GF-D8 (cell line): ENCODE measurements at regions not wholly inside any gene's neighbourhood (a gene's known extent, or its start where the extent isn't known, plus 50 kb on each side); places are given as distances from the start of the nearest gene placed in this dataset.

Source experiments
- DNase-seq: peaks from one replicate; lab custom pipeline; 2025; lab: John Stamatoyannopoulos, UW

DNA sequence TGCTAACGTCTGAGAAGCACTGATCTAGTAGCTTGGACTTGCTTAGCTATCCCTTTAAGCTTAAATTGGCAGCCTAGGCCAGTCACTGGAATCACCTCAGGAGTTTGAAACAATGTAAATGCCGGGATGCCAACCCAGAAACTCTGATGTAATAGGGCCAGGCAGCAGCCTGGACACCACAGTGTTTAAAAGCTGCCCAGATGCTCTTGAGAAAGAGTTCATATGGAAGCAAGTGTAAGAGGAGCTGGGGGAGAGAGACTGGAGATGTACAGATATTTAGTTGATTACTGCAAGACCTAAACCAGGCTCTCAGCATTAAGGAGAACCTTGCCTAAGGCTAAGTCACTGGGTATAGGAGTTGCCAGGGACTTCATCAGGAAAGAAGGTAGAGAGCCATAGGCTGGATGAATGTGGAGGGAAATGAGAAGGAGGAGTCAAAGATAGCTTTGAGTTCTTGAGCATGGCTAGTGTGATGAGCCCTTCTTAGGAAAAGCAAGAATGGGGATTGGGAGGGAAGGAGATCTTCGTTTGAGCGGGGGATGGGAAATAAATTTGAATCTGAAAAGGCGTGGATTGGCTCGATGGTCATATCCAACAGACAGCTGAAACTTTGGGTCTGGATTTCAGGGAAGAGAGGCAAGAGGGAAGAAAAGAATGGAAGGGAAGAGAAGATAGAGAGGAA is 392.9 kb upstream of the WWC1 start:
- no peak for DNase-seq

DNA sequence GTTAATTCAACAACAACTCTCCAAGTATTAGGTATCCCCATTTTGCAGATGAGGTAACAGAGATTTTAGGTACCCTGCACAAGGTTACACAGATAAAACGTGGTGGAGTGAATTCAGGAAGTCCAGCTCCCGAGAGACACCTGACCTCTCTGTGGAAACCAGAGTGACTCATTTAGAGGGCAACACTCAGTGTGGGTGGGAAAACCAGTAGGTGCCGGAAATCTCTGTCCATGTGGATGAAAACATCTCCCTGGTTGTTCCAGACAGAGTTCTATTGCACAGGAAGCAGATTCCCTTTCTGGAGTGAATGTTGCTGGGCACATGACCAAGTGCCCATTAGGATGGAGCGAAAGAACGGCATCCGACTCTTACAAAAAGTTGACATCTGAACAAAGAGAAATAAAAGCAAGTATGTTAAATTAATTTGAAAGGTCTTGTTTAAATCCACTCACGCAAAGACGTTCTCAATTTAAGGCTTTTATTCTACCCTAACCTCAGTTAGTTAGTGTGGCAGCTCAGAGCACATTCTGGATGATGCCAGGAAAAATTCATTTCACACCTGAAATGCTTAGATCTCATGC is 391.9 kb upstream of the WWC1 start:
- DNase-seq, result no peak

DNA sequence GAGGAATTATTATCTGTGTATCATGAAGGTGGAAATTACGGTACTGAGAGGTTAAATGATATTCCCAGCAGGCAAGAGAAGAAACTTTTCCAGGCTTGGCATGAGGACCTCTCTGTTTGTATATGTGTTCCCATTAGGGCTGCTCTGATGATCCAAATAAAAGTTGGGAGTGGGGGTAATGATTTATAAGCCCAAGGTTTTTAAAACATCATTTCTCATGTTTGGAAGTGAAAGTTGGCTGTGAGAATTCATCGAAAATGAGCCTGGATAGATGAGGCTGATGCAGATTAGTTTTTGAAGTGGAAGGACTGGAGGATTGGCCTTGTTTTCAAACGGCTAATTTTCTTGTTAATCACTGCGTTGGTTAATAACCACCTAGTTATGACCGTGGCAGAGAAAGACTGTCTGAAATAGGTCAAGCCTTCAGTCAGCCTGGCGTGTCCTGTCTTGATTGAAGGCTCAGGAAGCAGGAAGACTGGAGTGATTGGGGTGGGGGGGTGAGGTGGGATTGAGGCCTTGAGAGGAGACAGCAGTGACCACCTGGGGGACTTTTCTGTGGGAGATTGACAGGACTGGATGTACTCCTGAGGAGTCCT is 391.0 kb upstream of the WWC1 start:
- no peak for DNase-seq

DNA sequence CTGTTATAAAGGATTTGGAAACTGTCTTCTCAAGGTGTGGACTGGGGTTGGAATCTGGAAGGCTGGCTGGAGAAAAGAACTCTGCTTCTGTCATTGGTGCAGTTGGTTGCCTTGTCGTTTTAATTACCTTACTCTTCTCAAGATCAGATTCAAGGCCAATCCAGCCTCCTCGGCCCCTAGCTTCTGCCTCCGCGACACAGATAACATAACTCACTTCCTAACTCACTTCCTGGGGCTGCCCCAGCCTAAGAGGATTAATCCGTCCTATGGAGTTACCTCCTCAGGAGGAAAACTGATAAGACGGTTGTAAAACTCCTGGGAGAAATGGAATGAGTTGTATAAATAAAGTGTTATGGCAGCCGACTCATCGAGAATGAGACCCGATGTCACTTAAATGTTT is 389.1 kb upstream of the WWC1 start:
- DNase-seq, result no peak

DNA sequence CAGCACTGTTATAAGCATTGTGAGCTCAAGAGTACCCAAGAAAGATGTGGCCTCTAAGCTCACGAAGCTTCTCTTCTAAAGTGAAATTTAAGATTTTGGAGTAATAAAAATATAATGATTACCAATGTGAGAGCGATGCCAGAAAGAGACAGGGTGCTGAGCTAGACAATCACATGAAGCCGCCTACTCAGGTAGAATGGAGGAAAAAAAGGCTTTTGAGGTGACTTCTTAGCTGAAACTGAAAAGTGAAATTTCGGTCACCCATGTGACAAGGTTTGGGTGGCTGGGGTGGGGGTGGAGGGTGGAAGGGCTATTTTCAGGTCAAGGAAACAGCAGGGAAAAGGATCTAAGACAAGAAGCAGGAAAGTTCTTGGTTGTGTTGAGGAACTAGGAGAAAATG is 388.2 kb upstream of the WWC1 start:
- DNase-seq, result no peak

DNA sequence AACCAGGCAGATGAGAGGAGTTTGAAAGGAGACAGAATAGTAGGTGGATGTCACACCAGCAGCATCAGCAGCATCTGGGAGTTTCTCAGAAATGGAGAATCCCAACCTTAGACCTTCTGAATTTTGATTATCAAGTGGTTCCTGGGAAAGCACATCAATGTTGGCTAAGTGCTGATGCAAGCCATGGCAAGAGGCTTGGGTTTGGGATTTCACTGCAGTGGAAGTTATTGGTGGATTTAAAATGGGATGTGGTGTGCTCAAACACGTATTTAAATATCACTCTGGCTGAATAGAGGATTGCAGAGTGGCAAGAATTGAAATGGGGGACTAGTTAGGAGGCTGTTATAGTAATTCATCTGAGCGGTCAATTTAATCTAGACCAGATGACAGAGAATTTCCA is 387.8 kb upstream of the WWC1 start:
- DNase-seq, result no peak

DNA sequence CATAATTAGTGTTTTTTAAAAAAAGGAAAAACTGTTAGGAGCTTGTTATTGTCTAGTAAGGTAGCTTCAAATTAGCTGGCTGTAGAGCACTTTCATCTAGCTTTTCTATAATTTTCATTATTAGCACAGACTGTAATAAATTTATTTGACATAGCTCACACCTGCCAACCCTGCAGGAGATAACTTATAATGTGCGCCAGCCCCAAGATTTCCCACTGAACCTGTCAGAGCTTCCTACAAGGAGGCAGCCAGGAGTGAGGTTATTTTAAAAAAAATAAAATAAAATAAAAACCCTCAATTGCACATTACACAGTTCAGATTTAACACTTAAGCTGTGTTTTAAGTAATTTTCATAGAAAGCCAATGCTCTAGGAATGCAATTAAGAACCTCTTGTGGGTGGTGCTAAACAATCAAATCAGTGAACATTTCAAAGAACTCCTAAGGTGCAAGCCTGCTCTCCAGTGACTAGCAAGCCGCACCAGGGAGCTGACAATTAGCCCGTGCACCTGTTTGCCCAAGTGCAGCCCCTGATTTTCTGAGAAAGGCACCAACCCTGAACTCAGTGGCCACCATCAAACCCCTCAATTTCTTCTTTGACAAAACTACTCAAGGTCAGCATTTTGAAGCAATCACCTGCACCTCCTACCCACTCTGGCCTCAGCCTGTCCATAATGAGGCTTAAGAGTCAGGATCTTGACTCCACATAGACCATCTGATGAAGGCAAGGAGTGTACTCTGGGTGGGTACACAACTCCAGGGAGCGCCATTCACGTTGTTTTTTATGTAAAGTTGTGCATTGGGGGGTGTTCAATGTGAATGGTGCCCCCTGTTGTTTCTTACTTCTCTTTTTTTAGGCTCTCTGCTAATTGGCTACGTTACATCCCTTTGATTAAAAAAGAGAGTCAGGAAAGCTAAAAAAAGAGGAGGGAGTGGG is 385.3 kb upstream of the WWC1 start:
- DNase-seq, result no peak

DNA sequence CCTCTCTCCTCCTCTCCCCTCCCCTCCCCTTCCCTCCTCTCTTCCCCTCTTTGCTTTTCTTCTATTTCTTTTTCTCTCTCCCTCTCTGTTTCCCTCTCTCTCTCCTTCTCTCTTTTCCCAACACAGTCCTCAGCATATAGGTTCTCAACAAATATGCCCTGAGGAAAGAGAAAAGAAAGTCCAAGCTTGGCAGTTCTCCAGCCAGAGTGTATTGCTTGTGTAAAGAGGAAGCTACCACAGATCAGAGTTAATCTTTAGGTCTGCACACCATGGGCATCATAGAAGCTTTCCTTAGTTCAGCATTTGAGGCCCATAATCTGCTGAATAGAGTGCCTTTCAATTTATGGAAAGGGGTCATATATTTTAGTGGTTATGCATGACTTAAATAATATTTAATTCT is 382.8 kb upstream of the WWC1 start:
- DNase-seq, result no peak

DNA sequence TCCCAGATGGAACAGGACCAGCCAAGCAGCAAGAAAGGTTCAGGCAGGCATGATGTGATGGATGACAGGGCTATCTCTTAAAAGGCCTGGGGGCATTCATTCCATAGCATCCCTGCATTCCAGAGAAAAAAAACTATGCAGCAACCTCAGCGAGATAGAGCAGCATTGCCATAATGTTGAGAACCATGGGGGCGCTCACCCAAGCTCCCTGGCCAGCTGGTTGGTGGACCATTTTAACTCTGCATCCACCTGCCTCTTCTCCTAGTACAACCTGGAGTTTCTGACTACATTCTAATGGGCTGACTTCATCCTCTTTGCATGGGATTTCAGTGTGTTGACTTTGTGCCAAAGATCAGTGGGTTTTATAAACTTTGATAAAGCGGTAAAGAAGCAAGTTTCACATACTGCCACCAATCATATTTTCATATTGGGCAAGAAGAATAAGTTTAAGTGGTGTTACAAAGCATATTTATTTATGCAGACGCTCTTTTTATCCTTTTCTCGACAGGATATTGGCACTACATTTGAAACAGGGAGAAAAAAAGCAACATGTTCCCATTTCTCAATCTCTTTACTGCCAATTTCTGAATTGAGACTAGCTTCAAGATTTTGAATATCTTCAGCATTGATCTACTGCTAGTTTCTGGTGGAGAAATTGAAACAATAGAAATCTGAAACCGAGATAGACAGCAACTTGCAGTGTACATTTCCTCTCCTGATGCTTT is 378.3 kb upstream of the WWC1 start:
- DNase-seq, result no peak

DNA sequence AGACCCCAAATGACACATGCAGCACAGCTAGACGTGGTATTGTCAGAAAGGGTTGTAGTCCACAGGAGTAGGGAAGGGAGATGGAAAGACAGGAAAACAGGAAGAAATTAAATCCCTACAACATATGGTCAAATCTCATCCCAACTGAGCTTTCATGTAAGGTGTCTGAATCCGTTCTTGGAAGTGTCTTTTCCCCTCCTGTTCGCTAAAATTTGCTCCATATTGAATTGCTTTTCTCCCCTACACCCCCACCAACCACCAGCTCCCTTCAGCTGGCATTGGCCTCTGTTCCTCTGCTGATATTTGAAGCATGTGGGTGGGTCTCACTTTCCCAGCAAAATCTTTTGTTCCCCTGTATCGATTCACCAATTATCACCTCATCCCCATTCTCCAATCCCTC is 376.2 kb upstream of the WWC1 start:
- DNase-seq, result no peak

DNA sequence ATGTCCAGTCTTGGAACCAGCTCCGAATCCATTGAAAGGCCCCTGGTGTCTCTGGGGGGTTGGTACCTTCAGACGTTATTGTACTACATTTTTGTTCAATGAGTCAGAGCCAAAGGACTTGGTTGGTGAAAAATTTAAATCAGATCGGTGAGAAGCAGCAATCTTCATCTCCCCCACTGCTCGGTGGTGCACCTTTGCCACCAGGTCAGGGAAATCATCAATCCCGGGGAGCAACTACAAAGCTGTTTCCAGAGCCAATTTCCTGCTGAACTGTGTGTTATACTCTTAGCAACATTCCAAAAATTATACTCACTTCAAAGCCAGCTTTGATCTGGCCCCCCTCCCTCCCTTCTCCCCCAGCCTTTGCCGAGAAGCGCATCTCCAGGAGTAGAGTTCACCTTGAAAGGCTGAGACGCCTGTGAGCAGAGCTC is 375.2 kb upstream of the WWC1 start:
- DNase-seq, result no peak

DNA sequence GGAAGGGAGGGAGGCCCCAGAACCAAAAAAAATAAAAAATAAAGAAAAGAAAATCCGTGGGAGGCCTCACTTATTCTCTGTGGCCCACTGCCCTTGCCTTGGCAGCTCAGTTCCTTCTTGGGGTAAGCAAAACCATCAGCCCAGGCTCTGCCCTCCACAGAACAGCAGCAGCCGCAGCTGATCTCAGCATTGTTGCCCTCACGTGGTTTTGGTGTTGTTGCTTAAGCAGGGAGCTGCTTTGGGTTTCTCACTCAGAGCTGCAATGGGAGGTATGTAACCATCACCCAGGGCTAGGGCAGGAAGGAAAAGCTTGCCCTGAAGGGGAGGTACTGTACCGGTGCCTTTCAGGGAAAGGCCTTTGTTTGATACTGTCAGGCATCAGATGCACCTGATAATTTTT is 374.7 kb upstream of the WWC1 start:
- DNase-seq, result no peak

DNA sequence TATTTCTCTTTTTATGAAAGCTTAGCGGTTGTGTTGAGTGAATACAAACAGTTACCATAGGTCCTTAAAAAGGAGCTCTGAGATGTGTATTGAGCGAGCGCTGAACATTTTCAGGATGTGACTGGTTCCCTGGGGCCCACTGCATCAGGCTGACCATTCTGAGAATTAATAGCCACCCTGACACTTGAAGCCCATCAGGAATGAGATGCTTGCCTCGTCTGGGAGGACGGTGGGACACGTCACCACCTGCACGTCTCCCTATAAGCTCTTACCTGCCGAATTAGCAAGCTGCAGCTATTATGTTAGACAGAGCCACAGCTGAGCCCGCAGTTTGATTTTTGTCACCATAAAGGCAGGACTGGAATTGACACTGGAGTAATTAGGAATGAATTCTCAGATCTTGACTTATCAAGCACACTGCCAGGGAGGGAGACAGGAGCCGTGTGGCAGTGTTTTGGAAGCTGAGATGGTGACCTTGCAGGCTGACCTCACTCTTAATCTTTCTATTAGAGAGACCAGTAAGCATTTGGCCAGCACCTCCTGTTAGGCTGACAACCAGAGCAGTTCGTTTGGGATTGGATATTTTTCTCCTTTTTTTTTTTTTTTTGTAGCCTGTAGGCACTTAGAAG is 373.1 kb upstream of the WWC1 start:
- DNase-seq, result no peak

DNA sequence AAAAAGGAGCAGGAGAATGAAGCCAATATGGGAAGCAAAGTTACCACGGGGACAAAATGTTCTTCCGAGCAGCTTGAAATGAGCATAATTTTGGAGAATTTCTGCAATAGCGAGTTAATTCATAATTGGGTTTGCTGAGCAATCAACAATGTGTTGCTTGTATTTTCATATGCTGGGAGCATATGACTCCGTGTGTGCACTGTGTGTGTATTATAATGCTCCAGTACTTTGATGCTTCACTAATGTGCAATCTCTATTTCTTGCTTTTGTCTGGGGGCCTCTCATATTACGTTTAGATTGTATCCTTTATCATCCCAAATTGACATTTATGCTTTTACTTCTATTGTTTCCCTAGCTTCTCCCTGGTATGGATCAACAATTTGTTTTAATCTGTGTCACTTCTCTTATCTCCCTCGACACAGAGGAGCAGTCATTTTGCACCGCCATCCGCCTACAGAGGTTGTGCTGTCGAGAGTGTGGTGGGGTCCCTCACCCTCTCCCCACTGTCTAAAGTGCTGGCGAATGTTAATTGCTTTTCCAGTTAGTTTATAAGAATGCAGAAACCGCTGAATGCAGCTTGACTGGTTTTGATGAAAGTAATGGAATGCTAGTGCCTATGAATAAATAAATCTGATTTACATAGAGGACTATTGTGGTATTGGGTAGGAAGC is 372.5 kb upstream of the WWC1 start:
- DNase-seq, result no peak

DNA sequence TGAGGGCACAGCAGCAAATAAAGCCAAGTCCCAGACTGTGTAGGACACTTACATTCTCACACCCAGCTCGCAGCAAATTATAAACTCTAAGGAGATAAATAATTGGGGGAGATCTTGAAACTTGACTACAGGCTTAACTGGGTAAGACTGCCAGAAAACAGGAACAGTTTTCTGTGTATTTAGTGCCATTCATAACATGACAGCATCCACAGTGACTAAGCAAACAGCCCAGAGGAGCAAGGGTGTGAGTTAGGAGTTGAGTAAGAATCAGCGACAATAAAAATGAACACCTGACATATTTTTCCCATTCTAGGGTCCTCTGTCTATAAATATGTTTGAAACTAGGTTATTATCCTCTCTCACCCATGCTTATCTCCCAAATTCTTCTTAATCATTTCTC is 370.9 kb upstream of the WWC1 start:
- DNase-seq, result no peak

DNA sequence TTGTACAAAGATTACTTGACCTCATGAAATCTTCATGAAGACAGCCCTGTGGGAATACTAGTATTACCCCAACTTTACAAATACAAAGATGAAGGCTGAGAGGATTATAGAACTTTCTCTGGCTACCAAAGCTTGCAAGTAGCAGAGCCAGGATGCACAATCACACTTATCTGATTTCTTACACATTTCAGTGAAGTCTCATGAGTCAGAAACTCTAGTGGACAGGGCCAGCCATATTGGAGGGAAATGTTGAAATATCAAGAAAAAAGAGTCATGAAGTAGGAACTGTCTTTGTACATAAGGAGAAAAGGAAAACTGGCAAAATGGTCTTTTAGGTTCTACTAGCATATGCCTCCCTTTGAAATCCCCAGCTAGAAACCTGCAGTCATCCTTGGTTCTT is 369.6 kb upstream of the WWC1 start:
- no peak for DNase-seq

DNA sequence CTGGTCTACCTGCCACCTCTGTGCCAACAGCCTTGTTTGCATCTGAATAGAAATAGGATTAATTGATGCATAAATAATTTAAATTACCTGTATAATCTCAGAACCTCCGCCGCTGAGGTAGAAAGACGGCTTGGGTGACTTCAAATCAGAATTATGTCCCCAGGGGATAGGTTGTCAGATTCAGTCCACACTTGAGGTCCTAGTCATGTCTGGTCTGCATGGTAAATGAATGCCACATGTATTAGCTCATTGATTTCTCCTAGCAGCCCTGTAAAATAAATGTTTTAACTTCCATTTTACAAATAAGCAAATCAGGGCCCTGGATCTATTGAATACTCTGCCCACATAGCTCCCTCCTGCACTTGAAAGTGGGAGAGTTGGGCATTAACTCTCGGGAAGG is 368.0 kb upstream of the WWC1 start:
- DNase-seq, result no peak

DNA sequence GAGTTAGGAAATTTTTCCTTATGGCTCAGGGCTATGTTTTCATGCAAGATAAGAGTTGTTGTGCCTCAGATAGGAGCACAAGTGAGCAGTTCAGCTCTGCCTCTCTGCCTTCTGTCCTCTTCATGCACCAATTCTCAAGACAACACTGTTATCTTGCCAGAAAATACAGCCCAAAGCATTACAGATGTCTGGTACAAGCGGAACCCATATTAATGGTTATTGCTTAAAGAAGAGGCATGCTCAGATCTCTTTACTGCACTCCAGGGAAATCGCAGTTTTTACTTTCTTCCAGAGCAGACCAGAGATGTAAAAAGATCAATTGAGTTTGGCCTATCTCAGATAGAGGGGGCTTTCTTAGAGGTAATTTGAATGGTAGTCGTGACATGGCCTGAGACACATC is 361.6 kb upstream of the WWC1 start:
- no peak for DNase-seq

DNA sequence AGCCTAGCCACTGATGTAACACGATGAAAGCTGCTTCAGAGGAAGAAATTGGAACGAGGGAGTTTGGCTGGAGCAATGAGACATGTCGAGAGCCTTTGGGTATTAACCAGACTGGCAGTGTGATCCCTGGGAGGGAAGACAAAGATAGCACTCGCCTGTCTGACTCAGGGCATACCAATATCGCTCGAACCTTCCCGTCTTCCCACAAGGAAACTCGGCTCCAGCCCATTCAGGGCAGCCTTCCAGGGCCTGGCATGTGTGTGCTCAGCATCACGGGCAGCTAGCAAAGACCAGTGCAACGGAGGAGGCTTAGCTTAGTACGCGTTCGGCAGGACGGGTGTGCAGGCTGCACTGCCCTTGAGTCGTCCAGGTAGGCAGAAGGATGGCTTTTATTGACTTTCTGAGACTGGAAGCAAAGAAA is 356.9 kb upstream of the WWC1 start:
- no peak for DNase-seq

DNA sequence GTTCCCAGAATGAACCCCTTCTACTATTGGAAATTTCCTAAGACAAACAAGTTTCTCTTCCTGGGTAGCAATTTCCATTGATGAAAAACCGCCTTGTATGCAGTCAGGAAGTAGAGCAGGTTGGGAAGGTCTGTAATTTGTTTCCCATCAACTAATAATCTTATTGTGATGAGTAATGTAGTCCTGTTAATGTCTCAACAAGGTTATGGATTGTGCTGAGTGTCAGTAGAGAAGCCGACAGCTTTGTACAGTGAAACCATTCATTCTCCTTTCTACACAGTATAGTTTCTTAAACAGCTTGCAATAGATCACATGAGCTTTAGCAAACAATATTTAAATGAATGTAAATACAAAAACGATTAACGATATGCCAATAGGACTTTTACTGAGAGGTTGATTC is 355.4 kb upstream of the WWC1 start:
- DNase-seq, result no peak
